ENCODE measurements at regions not wholly inside any gene's neighbourhood (a gene's known extent, or its start where the extent isn't known, plus 50 kb on each side); places are given as distances from the start of the nearest gene placed in this dataset.

DNA sequence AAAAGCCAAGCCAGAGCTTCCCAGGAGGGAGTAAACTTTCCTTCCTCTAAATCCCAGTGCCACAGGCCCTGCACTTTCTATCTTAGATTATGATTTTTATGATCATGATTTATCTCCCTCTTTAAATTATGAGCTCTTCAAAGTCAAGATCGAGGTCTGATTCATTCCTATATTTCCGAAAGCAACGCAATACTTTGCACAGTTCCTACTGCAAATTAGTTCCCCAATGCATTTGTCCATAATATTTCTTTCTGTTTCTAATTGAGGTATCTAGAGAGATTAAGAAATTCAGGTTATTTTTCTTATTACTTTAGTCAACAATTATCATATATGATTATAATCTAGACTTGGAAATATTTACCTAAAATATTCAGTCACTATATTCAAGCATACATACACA, 173.1 kb upstream of the LPP start:
- no peaks in the 10 kb centered on the region for H3K9me3 ChIP-seq
- H3K4me3 ChIP-seq: no peak overlapping the region
- no peaks in the 10 kb centered on the region for H3K36me3 ChIP-seq
- DNase-seq: no peak
- intact Hi-C loops (cut with DNase I; ENCODE audit: low total_unique reads): no loop called here
- no peaks in the 10 kb centered on the region for H3K4me1 ChIP-seq
- no peak overlapping the region for H3K27ac ChIP-seq
- no peaks in the 10 kb centered on the region for H3K27me3 ChIP-seq
- TF ChIP-seq POLR2A (IDR thresholded peaks at IDR 0.05): no peak
- TF ChIP-seq, protein P1, sequence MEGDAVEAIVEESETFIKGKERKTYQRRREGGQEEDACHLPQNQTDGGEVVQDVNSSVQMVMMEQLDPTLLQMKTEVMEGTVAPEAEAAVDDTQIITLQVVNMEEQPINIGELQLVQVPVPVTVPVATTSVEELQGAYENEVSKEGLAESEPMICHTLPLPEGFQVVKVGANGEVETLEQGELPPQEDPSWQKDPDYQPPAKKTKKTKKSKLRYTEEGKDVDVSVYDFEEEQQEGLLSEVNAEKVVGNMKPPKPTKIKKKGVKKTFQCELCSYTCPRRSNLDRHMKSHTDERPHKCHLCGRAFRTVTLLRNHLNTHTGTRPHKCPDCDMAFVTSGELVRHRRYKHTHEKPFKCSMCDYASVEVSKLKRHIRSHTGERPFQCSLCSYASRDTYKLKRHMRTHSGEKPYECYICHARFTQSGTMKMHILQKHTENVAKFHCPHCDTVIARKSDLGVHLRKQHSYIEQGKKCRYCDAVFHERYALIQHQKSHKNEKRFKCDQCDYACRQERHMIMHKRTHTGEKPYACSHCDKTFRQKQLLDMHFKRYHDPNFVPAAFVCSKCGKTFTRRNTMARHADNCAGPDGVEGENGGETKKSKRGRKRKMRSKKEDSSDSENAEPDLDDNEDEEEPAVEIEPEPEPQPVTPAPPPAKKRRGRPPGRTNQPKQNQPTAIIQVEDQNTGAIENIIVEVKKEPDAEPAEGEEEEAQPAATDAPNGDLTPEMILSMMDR (IDR thresholded peaks at IDR 0.05): no peak

DNA sequence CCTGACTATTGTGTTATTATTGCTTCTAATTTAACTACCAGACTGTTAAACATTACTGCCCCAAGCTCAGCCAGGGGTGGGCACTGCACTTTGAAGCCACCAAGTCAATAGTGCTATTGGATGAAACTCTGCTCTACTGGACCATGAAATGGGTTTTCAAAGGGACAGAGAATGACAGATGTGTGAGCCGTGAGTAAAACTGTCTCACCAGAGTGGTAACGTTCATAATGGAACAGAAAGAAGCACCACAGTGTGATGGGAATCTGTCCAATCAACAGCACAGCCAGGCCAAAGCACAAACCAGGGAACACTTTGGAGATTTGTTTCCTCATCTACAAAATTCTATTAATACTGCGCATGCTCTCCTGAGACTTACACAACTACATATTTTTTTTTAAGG, 171.8 kb upstream of the LPP start:
- no peaks in the 10 kb centered on the region for H3K9me3 ChIP-seq
- no peaks in the 10 kb centered on the region for H3K4me1 ChIP-seq
- no peak overlapping the region for H3K27ac ChIP-seq
- H3K36me3 ChIP-seq: no peaks in the 10 kb centered on the region
- TF ChIP-seq, protein P1 (IDR thresholded peaks at IDR 0.05): no peak
- no peak for TF ChIP-seq POLR2A (IDR thresholded peaks at IDR 0.05)
- no peak for DNase-seq
- intact Hi-C loops (cut with DNase I; ENCODE audit: low total_unique reads): no loop called here
- H3K27me3 ChIP-seq: no peaks in the 10 kb centered on the region
- no peak overlapping the region for H3K4me3 ChIP-seq

GRCh38 chr3:187983484-187984124, 170.4 kb upstream of the LPP start:
- TF ChIP-seq POLR2A (IDR thresholded peaks at IDR 0.05): no peak
- TF ChIP-seq, protein P1 (IDR thresholded peaks at IDR 0.05): no peak
- Histone ChIP-seq H3K9me3 (no peaks in the 10 kb centered on the region), H3K4me1 (no peaks in the 10 kb centered on the region), H3K4me3 (no peak overlapping the region), H3K27me3 (no peaks in the 10 kb centered on the region), H3K36me3 (no peaks in the 10 kb centered on the region), H3K27ac (no peak overlapping the region)
- intact Hi-C loops (cut with DNase I; ENCODE audit: low total_unique reads): no loop called here
- no peak for DNase-seq

GRCh38 chr3:187985647-187986046, 168.3 kb upstream of the LPP start:
- intact Hi-C loops (cut with DNase I; ENCODE audit: low total_unique reads): no loop called here
- DNase-seq: no peak
- Histone ChIP-seq H3K27ac (no peak overlapping the region), H3K4me3 (no peak overlapping the region), H3K9me3 (no peaks in the 10 kb centered on the region), H3K36me3 (no peaks in the 10 kb centered on the region), H3K4me1 (no peaks in the 10 kb centered on the region), H3K27me3 (no peaks in the 10 kb centered on the region)
- TF ChIP-seq POLR2A (IDR thresholded peaks at IDR 0.05): no peak
- TF ChIP-seq, protein P1 (IDR thresholded peaks at IDR 0.05): no peak

- H3K36me3 ChIP-seq: no peaks in the 10 kb centered on the region
- DNase-seq: no peak
- intact Hi-C loops (cut with DNase I; ENCODE audit: low total_unique reads): no loop called here
- H3K4me3 ChIP-seq: no peak overlapping the region
- H3K9me3 ChIP-seq: no peaks in the 10 kb centered on the region
- H3K27ac ChIP-seq: no peak overlapping the region
- TF ChIP-seq POLR2A (IDR thresholded peaks at IDR 0.05): no peak
- TF ChIP-seq, protein P1 (IDR thresholded peaks at IDR 0.05): no peak
- H3K27me3 ChIP-seq: no peaks in the 10 kb centered on the region
- H3K4me1 ChIP-seq: no peaks in the 10 kb centered on the region
These were observed 167.4 kb upstream of the LPP start for GRCh38 chr3:187986514-187986934.

All from uterus (tissue), 3 donors.